GM12864 (cell line): ENCODE measurements at regions not wholly inside any gene's neighbourhood (a gene's known extent, or its start where the extent isn't known, plus 50 kb on each side); places are given as distances from the start of the nearest gene placed in this dataset.

ENCODE experiments used
- DNase-seq: peaks from one replicate; pipeline ENCODE4 v3.0.0-alpha.2; 2011; ENCODE audit warnings: low read depth
- H3K4me3 ChIP-seq: 2 replicates; pipeline ENCODE4 v1.5.1; 2011; ENCODE audit warnings: mild to moderate bottlenecking, low read depth, low read length, control low read depth
- CTCF ChIP-seq: IDR thresholded peaks from 2 replicates; pipeline ENCODE4 v1.5.1; 2011; ENCODE audit warnings: low read depth, mild to moderate bottlenecking, moderate library complexity, low read length, control low read depth, inconsistent platforms; ENCODE audit errors: missing control alignments

GRCh38 chr7:41633690-41634089 is 69.2 kb downstream of the INHBA start:
- DNase-seq = no peak
- TF ChIP-seq CTCF = no peak
- H3K4me3 ChIP-seq = no peak overlapping the region

GRCh38 chr7:41630741-41631140 is 72.1 kb downstream of the INHBA start:
- no peak for TF ChIP-seq CTCF
- no peak overlapping the region for H3K4me3 ChIP-seq
- no peak for DNase-seq

- TF ChIP-seq CTCF = no peak
- no peak overlapping the region for H3K4me3 ChIP-seq
- no peak for DNase-seq
Observed at GRCh38 chr7:41629711-41630111, 73.2 kb downstream of the INHBA start.

GRCh38 chr7:41628901-41629300 is 74.0 kb downstream of the INHBA start:
- no peak overlapping the region for H3K4me3 ChIP-seq
- no peak for DNase-seq
- no peak for TF ChIP-seq CTCF

GRCh38 chr7:41627645-41628298 is 75.1 kb downstream of the INHBA start:
- H3K4me3 ChIP-seq = no peak overlapping the region
- TF ChIP-seq CTCF = no peak
- DNase-seq = no peak

GRCh38 chr7:41624818-41625217 is 78.1 kb downstream of the INHBA start:
- DNase-seq = no peak
- no peak for TF ChIP-seq CTCF
- no peak overlapping the region for H3K4me3 ChIP-seq
